GM12878 (cell line): ENCODE measurements at regions not wholly inside any gene's neighbourhood (a gene's known extent, or its start where the extent isn't known, plus 50 kb on each side); places are given as distances from the start of the nearest gene placed in this dataset.

ENCODE experiments used
- ATAC-seq: fragments of 200-7000 bp; cut with Tn5 transposase; 3 replicates; pipeline ENCODE4 v1.9.1; 2020; ENCODE audit warnings: mild to moderate bottlenecking, moderate library complexity
- BruUV-seq: library from RNA; stranded (reverse); fragments of 400-500 nt; replicated peaks from 2 replicates; lab custom pipeline; 2021; lab: Mats Ljungman, UMichigan
- CTCF ChIA-PET: fragments of 300-600 bp; sonication (Branson Sonifier 250); formaldehyde crosslinking; extraction: SDS; loops from one replicate; lab custom pipeline; 2021; ENCODE audit warnings: inconsistent platforms; lab: Yijun Ruan, JAX
- POLR2A ChIA-PET: fragments of 350-600 bp; formaldehyde crosslinking; extraction: SDS; loops from one replicate; lab custom pipeline; 2021; ENCODE audit warnings: inconsistent platforms; lab: Charles Lee
- RAD21 ChIA-PET: fragments of 300-600 bp; sonication (Branson Sonifier 250); formaldehyde crosslinking; loops from one replicate; lab custom pipeline; 2023; ENCODE audit warnings: antibody characterized with exemption; ENCODE audit not compliant: unreplicated experiment; lab: Charles Lee
- SMC1A ChIA-PET: fragments of 300-600 bp; sonication (Branson Sonifier 250); formaldehyde crosslinking; loops from one replicate; lab custom pipeline; 2023; ENCODE audit not compliant: unreplicated experiment, uncharacterized antibody; lab: Charles Lee
- DNase-seq: peaks from one replicate; pipeline ENCODE4 v3.0.0-alpha.2; 2011; ENCODE audit warnings: low read depth, low spot score
- FAIRE-seq: peaks from 3 replicates; lab custom pipeline; 2011; peaks lifted over from hg19 to GRCh38; lab: Jason Lieb, UNC
- H2AFZ ChIP-seq: 2 replicates; pipeline ENCODE4 v1.6.0; 2011; ENCODE audit warnings: low read depth, low read length, control low read depth; ENCODE audit not compliant: control insufficient read depth
- H3K27ac ChIP-seq: 2 replicates; pipeline ENCODE4 v1.5.1; 2011; ENCODE audit warnings: control low read depth; ENCODE audit not compliant: control insufficient read depth, insufficient read depth
- H3K27me3 ChIP-seq, 2 experiments: replicated peaks in 1 of 2; 2 replicates each; pipeline versions ENCODE4 v1.6.0 to v1.6.1; 2011; ENCODE audit warnings: low read length in 1 of 2; ENCODE audit not compliant: control insufficient read depth in 2 of 2, insufficient read depth in 2 of 2
- H3K36me3 ChIP-seq, 2 experiments: 2 replicates each; pipeline ENCODE4 v1.5.1; 2011; ENCODE audit warnings: low read length in 1 of 2; ENCODE audit not compliant: control insufficient read depth in 2 of 2, insufficient read depth in 2 of 2
- H3K4me1 ChIP-seq: 2 replicates; pipeline ENCODE4 v1.6.1; 2011; ENCODE audit warnings: mild to moderate bottlenecking, low read length, moderate library complexity, mixed read lengths; ENCODE audit not compliant: control insufficient read depth, insufficient read depth
- H3K4me2 ChIP-seq: 2 replicates; pipeline ENCODE4 v1.6.0; 2011; ENCODE audit warnings: control low read depth; ENCODE audit not compliant: control insufficient read depth, insufficient read depth
- H3K4me3 ChIP-seq: fragments of 200-600 bp; sonication (generic); 2 replicates; pipeline ENCODE4 v1.5.1; 2016
- H3K79me2 ChIP-seq: 2 replicates; pipeline ENCODE4 v1.6.0; 2011; ENCODE audit warnings: low read length; ENCODE audit not compliant: control insufficient read depth, insufficient read depth
- H3K9ac ChIP-seq: 2 replicates; pipeline ENCODE4 v1.8.0; 2011; ENCODE audit warnings: low read length, control low read depth, mixed read lengths; ENCODE audit not compliant: control insufficient read depth, insufficient read depth
- H3K9me3 ChIP-seq: replicated peaks from 3 replicates; pipeline ENCODE4 v1.5.1; 2011; ENCODE audit warnings: mild to moderate bottlenecking, low read length; ENCODE audit not compliant: control insufficient read depth, insufficient read depth
- H4K20me1 ChIP-seq: 2 replicates; pipeline ENCODE4 v1.6.0; 2011; ENCODE audit not compliant: control insufficient read depth, insufficient read depth
- FOXK2 ChIP-seq: fragments of 450-650 bp; IDR thresholded peaks from 2 replicates; pipeline ENCODE4 v1.6.1; 2017; ENCODE audit warnings: mild to moderate bottlenecking, moderate library complexity
- NR2C2 ChIP-seq: IDR thresholded peaks from 2 replicates; pipeline ENCODE4 v1.6.1; 2011; ENCODE audit warnings: borderline replicate concordance, low read depth; ENCODE audit not compliant: control insufficient read depth, insufficient read length
- RCOR1 ChIP-seq: conservative IDR thresholded peaks from 2 replicates; pipeline ENCODE4 v1.6.1; 2012; ENCODE audit warnings: low read depth, low read length, improper control_type of control experiment
- STAT3 ChIP-seq: IDR thresholded peaks from 2 replicates; pipeline ENCODE4 v1.6.1; 2011; ENCODE audit warnings: low read depth, low read length, improper control_type of control experiment
- USF2 ChIP-seq: IDR thresholded peaks from 2 replicates; pipeline ENCODE4 v1.6.1; 2011; ENCODE audit warnings: low read depth, low read length, improper control_type of control experiment, borderline replicate concordance
- YY1 ChIP-seq: IDR thresholded peaks from 2 replicates; pipeline ENCODE4 v1.6.1; 2011; ENCODE audit warnings: low read depth, mild to moderate bottlenecking, low read length
- ZBTB4 ChIP-seq: fragments of 450-650 bp; formaldehyde crosslinking; IDR thresholded peaks from 2 replicates; pipeline ENCODE4 v1.4.0; 2022; ENCODE audit warnings: mild to moderate bottlenecking, moderate library complexity
- ZNF274 ChIP-seq: IDR thresholded peaks from one replicate; pipeline ENCODE4 v1.8.0; 2011; ENCODE audit not compliant: insufficient read length, insufficient read depth
- ZNF622 ChIP-seq: fragments of 450-650 bp; IDR thresholded peaks from 2 replicates; pipeline ENCODE4 v1.6.1; 2017; ENCODE audit warnings: mild to moderate bottlenecking, inconsistent platforms
- WGBS: methylation state at CpG from one replicate; pipeline ENCODE4 v1.1.6; 2016; ENCODE audit warnings: low lambda C conversion rate; ENCODE audit not compliant: insufficient replicate concordance, insufficient coverage; ENCODE audit errors: missing lambda C conversion rate; 5-methylcytosine and 5-hydroxymethylcytosine counted together
- in situ Hi-C: fragments of 300-500 bp; cut with MboI; formaldehyde crosslinking; loops from 9 replicates; pipeline ENCODE4 v1.14.3; 2018; ENCODE audit warnings: mixed read lengths
- intact Hi-C: fragments of 100-400 bp; cut with micrococcal nuclease; formaldehyde crosslinking; loops from one replicate; pipeline ENCODE4 v1.14.2; 2022; ENCODE audit not compliant: unreplicated experiment
- TF ChIP-seq, protein P1 (sequence below): fragments of 450-650 bp; IDR thresholded peaks from 2 replicates; pipeline ENCODE4 v1.6.1; 2014; ENCODE audit warnings: mild to moderate bottlenecking

DNA sequence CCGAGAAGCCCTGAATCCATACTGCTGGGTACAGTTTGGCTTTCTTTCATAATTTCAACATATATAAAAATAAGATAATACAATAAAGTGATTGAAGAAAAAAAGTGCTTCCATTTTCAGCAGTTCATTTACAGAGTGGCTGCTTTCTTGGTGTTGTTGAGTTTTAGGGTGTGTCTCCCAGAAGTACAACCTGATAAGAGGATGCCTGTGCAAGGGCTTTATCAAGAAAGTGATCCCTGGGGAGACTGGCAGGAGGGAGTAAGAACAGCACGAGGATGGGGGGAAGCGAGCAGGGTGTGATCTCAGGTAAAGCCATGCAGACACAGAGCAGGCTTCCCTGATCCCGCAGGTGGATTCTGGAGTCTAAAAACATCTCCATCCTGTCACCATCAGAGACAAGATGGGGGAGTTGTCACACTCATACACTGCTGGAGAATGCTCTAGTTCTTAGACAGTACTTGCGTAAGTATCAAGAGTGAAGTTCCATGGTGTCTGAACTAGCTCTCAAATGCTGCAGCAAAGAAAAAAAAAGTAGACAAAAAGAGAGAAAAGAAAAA is 395.9 kb downstream of the CDH26 start:
- in situ Hi-C loops (no loop called here), intact Hi-C loops (no loop called here)
- DNase-seq (no peak), FAIRE-seq (no peak), ATAC-seq (no peak)
- no peak overlapping the region for H2AFZ ChIP-seq
- RAD21 ChIA-PET: no interaction called here
- no peaks in the 10 kb centered on the region for H3K36me3 ChIP-seq
- no peak for TF ChIP-seq STAT3
- TF ChIP-seq NR2C2: no peak
- no peak for TF ChIP-seq FOXK2
- no peak for TF ChIP-seq ZNF274
- TF ChIP-seq ZNF622: no peak
- no peak for TF ChIP-seq RCOR1
- TF ChIP-seq, protein P1, sequence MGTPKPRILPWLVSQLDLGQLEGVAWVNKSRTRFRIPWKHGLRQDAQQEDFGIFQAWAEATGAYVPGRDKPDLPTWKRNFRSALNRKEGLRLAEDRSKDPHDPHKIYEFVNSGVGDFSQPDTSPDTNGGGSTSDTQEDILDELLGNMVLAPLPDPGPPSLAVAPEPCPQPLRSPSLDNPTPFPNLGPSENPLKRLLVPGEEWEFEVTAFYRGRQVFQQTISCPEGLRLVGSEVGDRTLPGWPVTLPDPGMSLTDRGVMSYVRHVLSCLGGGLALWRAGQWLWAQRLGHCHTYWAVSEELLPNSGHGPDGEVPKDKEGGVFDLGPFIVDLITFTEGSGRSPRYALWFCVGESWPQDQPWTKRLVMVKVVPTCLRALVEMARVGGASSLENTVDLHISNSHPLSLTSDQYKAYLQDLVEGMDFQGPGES: no peak
- TF ChIP-seq USF2: no peak
- TF ChIP-seq ZBTB4 (CRISPR knock-in tag): no peak
- no peak for TF ChIP-seq YY1
- SMC1A ChIA-PET: interaction anchor here (0.7 kb wide), 1 partner anchor 635 kb away, joined by 3 read pairs; no protein-coding TSS in a partner anchor
- H4K20me1 ChIP-seq: no peaks in the 10 kb centered on the region
- H3K9ac ChIP-seq: no peak overlapping the region
- no peaks in the 10 kb centered on the region; the same call in 2 of the 3 replicates for H3K9me3 ChIP-seq
- no peak overlapping the region for H3K4me3 ChIP-seq
- no peak overlapping the region for H3K27ac ChIP-seq
- no peaks in the 10 kb centered on the region for H3K27me3 ChIP-seq
- no TSS peak for BruUV-seq
- no peak overlapping the region for H3K4me2 ChIP-seq
- H3K79me2 ChIP-seq: no peaks in the 10 kb centered on the region
- POLR2A ChIA-PET: no interaction called here
- 7% methylated on average over 5 of the region's 5 CpGs for WGBS
- CTCF ChIA-PET: no interaction called here
- H3K4me1 ChIP-seq: no peaks in the 10 kb centered on the region
